ENCODE measurements at regions not wholly inside any gene's neighbourhood (a gene's known extent, or its start where the extent isn't known, plus 50 kb on each side); places are given as distances from the start of the nearest gene placed in this dataset.

DNA sequence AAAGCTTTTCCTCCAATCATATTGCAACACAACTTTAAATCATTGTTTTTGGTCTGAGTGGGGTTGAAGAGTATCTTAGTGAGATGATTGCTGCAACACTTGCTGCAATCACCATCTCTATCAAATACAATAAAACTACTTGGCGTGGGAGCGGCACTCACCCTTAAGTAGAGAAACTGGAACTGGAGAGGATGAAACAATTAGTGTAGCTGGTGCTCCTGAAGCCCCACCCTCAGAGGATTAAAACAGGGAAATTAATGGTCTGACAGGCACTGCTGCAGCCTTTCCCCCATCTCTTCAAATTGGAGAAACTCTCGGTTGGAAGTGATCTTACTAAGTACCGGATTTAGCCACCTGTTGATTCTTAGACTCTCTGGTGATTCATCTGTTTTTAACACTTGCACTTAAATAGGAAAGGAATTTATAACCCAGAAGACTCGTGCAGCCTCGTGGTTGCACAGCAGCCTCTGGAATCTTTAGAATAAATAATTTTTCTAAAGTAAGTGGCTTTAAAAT is 80.5 kb upstream of the KIF26B start (continued):
- TF ChIP-seq ZNF366 (tag by site-specific recombination; conservative IDR thresholded peaks at IDR 0.05) (peak; percentile 21; the same call in 1 of the 2 replicates), ZNF621 (tag by site-specific recombination; IDR thresholded peaks at IDR 0.05) (no peak), ZNF48 (tag by site-specific recombination; IDR thresholded peaks at IDR 0.05) (no peak), ZNF184 (tag by site-specific recombination; IDR thresholded peaks at IDR 0.05) (peak; percentile 83), ZNF2 (tag by site-specific recombination; IDR thresholded peaks at IDR 0.05) (peak; percentile 46), PRDM1 (tag by site-specific recombination; IDR thresholded peaks at IDR 0.05) (peak; percentile 91), SP7 (tag by site-specific recombination; IDR thresholded peaks at IDR 0.05) (peak; percentile 68)
- TF ChIP-seq, protein P1, sequence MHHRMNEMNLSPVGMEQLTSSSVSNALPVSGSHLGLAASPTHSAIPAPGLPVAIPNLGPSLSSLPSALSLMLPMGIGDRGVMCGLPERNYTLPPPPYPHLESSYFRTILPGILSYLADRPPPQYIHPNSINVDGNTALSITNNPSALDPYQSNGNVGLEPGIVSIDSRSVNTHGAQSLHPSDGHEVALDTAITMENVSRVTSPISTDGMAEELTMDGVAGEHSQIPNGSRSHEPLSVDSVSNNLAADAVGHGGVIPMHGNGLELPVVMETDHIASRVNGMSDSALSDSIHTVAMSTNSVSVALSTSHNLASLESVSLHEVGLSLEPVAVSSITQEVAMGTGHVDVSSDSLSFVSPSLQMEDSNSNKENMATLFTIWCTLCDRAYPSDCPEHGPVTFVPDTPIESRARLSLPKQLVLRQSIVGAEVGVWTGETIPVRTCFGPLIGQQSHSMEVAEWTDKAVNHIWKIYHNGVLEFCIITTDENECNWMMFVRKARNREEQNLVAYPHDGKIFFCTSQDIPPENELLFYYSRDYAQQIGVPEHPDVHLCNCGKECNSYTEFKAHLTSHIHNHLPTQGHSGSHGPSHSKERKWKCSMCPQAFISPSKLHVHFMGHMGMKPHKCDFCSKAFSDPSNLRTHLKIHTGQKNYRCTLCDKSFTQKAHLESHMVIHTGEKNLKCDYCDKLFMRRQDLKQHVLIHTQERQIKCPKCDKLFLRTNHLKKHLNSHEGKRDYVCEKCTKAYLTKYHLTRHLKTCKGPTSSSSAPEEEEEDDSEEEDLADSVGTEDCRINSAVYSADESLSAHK (tag by site-specific recombination; IDR thresholded peaks at IDR 0.05): no peak; the same call in 1 of the 2 replicates
- TF ChIP-seq, protein P2, sequence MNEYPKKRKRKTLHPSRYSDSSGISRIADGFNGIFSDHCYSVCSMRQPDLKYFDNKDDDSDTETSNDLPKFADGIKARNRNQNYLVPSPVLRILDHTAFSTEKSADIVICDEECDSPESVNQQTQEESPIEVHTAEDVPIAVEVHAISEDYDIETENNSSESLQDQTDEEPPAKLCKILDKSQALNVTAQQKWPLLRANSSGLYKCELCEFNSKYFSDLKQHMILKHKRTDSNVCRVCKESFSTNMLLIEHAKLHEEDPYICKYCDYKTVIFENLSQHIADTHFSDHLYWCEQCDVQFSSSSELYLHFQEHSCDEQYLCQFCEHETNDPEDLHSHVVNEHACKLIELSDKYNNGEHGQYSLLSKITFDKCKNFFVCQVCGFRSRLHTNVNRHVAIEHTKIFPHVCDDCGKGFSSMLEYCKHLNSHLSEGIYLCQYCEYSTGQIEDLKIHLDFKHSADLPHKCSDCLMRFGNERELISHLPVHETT (tag by site-specific recombination; IDR thresholded peaks at IDR 0.05): no peak; the same call in 1 of the 2 replicates

DNA sequence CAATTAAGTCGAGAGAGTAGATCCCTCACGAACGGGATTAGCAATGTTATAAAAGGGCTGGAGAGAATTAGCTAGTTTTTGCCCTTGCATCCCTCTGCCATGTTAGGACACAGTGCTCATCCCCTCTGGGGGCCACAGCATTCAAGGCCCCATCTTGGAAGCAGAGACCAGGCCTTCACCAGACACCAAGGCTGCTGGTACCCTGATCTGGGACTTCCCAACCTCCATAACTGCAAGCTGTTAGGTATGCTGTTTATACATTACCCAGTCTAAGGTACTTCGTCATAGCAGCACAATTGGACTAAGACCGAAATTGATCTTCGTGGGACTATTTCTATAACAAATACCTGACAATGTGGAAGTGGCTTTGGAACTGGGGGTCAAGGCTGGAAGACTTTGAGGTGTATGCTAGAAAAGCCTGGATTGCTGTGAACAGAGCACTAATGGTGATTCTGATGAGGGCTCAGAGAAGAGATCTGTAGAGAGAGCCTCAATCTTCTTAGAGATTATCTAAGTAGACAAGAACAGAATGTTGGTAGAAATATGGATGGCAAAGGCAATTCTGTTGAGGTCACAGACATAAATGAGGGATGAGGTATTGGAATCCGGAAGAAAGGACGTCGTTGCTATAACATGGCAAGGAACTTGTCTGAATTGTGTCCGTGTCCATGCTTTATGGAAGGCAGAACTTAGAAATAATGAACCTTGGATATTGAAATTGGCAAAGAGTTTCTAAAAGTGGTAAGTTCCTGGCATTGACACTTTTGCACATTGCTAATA is 83.8 kb upstream of the KIF26B start:
- Histone ChIP-seq H3K36me3 (ENCODE audit: control insufficient read depth in 2 of 2, insufficient read depth in 1 of 2, low read length in 2 of 2) (no peaks in the 10 kb centered on the region), H3K9me3 (ENCODE audit: control insufficient read depth, insufficient read depth, low read depth, low read length) (no peaks in the 10 kb centered on the region), H3K4me1 (ENCODE audit: control insufficient read depth, insufficient read depth, low read length) (peaks cover 5% of the 10 kb centered on the region; the same call in 1 of the 2 replicates), H3K4me3 (ENCODE audit: low read depth, low read length) (no peak overlapping the region), H3K27ac (ENCODE audit: extremely low read depth, low read depth, low read length) (no peak overlapping the region)
- ChIA-PET CTCF (interaction anchor here (0.6 to 1.2 kb wide), 2 partner anchors 15 to 274 kb away, joined by 3 to 6 read pairs; no protein-coding TSS in a partner anchor), POLR2A (no interaction called here)
- no peak for TF ChIP-seq SP3 (tag by site-specific recombination; IDR thresholded peaks at IDR 0.05)
- TF ChIP-seq, protein P3, sequence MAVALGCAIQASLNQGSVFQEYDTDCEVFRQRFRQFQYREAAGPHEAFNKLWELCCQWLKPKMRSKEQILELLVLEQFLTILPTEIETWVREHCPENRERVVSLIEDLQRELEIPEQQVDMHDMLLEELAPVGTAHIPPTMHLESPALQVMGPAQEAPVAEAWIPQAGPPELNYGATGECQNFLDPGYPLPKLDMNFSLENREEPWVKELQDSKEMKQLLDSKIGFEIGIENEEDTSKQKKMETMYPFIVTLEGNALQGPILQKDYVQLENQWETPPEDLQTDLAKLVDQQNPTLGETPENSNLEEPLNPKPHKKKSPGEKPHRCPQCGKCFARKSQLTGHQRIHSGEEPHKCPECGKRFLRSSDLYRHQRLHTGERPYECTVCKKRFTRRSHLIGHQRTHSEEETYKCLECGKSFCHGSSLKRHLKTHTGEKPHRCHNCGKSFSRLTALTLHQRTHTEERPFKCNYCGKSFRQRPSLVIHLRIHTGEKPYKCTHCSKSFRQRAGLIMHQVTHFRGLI (tag by site-specific recombination; IDR thresholded peaks at IDR 0.05): no peak
- TF ChIP-seq ZFP37 (tag by site-specific recombination; IDR thresholded peaks at IDR 0.05): no peak
- TF ChIP-seq ZNF843 (tag by site-specific recombination; IDR thresholded peaks at IDR 0.05): no peak
- no peak for TF ChIP-seq GLI4 (tag by site-specific recombination; IDR thresholded peaks at IDR 0.05)
- TF ChIP-seq MEIS1 (CRISPR knock-in tag; IDR thresholded peaks at IDR 0.05; ENCODE audit: borderline replicate concordance): no peak
- TF ChIP-seq ZFHX2 (tag by site-specific recombination; conservative IDR thresholded peaks at IDR 0.05): no peak
- TF ChIP-seq, protein P4, sequence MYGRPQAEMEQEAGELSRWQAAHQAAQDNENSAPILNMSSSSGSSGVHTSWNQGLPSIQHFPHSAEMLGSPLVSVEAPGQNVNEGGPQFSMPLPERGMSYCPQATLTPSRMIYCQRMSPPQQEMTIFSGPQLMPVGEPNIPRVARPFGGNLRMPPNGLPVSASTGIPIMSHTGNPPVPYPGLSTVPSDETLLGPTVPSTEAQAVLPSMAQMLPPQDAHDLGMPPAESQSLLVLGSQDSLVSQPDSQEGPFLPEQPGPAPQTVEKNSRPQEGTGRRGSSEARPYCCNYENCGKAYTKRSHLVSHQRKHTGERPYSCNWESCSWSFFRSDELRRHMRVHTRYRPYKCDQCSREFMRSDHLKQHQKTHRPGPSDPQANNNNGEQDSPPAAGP (tag by site-specific recombination; IDR thresholded peaks at IDR 0.05): no peak
- TF ChIP-seq, protein P5, sequence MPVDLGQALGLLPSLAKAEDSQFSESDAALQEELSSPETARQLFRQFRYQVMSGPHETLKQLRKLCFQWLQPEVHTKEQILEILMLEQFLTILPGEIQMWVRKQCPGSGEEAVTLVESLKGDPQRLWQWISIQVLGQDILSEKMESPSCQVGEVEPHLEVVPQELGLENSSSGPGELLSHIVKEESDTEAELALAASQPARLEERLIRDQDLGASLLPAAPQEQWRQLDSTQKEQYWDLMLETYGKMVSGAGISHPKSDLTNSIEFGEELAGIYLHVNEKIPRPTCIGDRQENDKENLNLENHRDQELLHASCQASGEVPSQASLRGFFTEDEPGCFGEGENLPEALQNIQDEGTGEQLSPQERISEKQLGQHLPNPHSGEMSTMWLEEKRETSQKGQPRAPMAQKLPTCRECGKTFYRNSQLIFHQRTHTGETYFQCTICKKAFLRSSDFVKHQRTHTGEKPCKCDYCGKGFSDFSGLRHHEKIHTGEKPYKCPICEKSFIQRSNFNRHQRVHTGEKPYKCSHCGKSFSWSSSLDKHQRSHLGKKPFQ (tag by site-specific recombination; IDR thresholded peaks at IDR 0.05): no peak
- no peak for TF ChIP-seq IKZF3 (tag by site-specific recombination; IDR thresholded peaks at IDR 0.05)
- TF ChIP-seq, protein P6, sequence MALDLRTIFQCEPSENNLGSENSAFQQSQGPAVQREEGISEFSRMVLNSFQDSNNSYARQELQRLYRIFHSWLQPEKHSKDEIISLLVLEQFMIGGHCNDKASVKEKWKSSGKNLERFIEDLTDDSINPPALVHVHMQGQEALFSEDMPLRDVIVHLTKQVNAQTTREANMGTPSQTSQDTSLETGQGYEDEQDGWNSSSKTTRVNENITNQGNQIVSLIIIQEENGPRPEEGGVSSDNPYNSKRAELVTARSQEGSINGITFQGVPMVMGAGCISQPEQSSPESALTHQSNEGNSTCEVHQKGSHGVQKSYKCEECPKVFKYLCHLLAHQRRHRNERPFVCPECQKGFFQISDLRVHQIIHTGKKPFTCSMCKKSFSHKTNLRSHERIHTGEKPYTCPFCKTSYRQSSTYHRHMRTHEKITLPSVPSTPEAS (tag by site-specific recombination; IDR thresholded peaks at IDR 0.05): no peak
- no peak for TF ChIP-seq ZSCAN30 (tag by site-specific recombination; IDR thresholded peaks at IDR 0.05)
- no peak for TF ChIP-seq ZBTB48 (tag by site-specific recombination; IDR thresholded peaks at IDR 0.05)
- TF ChIP-seq, protein P7, sequence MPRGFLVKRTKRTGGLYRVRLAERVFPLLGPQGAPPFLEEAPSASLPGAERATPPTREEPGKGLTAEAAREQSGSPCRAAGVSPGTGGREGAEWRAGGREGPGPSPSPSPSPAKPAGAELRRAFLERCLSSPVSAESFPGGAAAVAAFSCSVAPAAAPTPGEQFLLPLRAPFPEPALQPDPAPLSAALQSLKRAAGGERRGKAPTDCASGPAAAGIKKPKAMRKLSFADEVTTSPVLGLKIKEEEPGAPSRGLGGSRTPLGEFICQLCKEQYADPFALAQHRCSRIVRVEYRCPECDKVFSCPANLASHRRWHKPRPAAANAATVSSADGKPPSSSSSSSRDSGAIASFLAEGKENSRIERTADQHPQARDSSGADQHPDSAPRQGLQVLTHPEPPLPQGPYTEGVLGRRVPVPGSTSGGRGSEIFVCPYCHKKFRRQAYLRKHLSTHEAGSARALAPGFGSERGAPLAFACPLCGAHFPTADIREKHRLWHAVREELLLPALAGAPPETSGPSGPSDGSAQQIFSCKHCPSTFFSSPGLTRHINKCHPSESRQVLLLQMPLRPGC (tag by site-specific recombination; IDR thresholded peaks at IDR 0.05): no peak
- no peak for TF ChIP-seq ZBTB17 (tag by site-specific recombination; IDR thresholded peaks at IDR 0.05)
- TF ChIP-seq ZNF548 (tag by site-specific recombination; IDR thresholded peaks at IDR 0.05): no peak
- no peak for TF ChIP-seq ZNF24 (tag by site-specific recombination; IDR thresholded peaks at IDR 0.05)

All from HEK293 (cell line).